ENCODE measurements at regions not wholly inside any gene's neighbourhood (a gene's known extent, or its start where the extent isn't known, plus 50 kb on each side); places are given as distances from the start of the nearest gene placed in this dataset.

DNA sequence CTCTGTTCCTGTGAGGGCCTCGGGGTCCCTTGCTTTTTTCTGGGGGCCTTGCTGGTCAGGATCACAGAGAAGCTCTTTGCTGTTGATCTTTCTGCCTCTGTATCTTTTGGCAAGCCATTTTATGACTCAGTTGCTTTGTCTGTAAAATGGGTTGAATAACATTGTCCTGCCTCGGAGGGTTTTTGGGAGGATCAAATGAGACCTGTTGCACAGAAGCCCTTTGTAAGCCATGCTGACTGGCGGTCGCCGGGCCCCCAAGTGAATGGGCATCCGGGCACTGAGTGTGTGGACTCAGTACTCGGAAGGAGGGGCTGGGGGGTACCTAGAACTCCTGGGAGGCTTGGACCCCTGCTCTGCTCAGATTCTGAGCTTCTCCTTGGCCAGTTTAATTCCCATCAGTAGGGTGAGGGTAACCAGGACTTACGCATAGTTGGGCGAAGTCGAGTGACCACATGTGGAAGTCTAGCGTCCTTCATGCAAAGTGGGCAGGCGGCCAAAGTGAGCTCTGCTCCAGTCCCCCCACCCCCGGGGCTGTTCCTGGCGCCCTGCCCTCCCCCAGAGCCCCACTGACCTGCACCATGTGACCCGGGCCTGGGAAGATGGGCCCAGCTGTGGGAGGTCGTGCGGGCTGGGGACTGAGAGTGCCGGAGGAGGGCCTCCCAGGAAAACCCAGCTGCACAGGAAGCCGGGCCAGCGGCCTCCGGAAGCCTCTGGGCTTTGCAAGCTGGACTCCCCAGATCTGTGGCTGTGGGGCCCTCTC is 284.0 kb downstream of the SEC14L1 start:
- H3K9me3 ChIP-seq, result no peaks in the 10 kb centered on the region
- no peaks in the 10 kb centered on the region for H3K27me3 ChIP-seq (replicated peaks in 1 of 2; ENCODE audit: control insufficient read depth in 2 of 2, extremely low read depth in 1 of 2, insufficient read depth in 2 of 2, low read length in 1 of 2)
- Mint-ChIP-seq H3K36me3 (no peaks in the 10 kb centered on the region), H3K27ac (peak overlapping the region; percentile 52 to 91), H3K4me3 (no peak overlapping the region), H3K27me3 (no peaks in the 10 kb centered on the region), H3K4me1 (peaks cover 75 to 85% (median 81%) of the 10 kb centered on the region in 3 donors), H3K9me3 (no peaks in the 10 kb centered on the region)
- ChIA-PET POLR2A (interaction anchor here in 1 of 2 donors (0.6 kb wide), 1 partner anchor 283 kb away, joined by 13 read pairs; no protein-coding TSS in a partner anchor), CTCF (no interaction called here)
- H3K36me3 ChIP-seq (ENCODE audit: control insufficient read depth in 2 of 2, extremely low read depth in 1 of 2, insufficient read depth in 1 of 2, low read length in 1 of 2), result peaks cover 17 to 21% of the 10 kb centered on the region in 2 donors
- ATAC-seq (replicated peaks in 1 of 4), result no peak
- H3K4me1 ChIP-seq (ENCODE audit: control insufficient read depth in 1 of 2, extremely low read depth in 1 of 2, insufficient read depth in 2 of 2, low read length in 2 of 2), result peaks cover 49 to 96% of the 10 kb centered on the region in 2 experiments
- peak overlapping the region in 1 of 2 donors; percentile 27 for H3K4me3 ChIP-seq (ENCODE audit: control insufficient read depth in 1 of 2, extremely low read depth in 1 of 2, low read length in 1 of 2)
- 57% methylated on average over 11 of the region's 21 CpGs for WGBS (ENCODE audit: insufficient coverage)
- no peak for DNase-seq
- peak overlapping the region; percentile 38 for H3K27ac ChIP-seq (ENCODE audit: low read length)

DNA sequence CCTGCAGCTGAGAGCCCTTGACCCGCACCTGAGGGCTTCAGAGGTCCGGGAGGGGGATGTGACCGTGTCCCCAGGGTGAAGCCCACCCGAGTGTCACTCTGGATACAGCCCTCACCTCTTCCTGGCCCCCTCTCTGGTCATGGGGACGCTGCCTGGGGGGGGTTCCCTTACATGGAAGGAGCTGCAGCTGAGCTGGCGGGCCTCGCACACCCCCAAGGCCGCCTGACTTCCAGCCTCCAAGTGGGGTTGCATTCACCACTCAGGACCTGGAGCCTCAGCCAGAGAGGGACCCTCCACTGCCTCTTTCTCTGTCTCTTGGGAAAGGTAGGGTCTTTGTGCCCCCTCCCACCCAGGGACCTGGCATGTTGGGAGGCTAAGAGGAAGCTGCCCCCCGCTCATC is 284.6 kb downstream of the SEC14L1 start:
- Histone ChIP-seq H3K9me3 (no peaks in the 10 kb centered on the region), H3K4me1 (ENCODE audit: control insufficient read depth in 1 of 2, extremely low read depth in 1 of 2, insufficient read depth in 2 of 2, low read length in 2 of 2) (peaks cover 45 to 96% of the 10 kb centered on the region in 2 experiments), H3K27ac (ENCODE audit: low read length) (peak overlapping the region; percentile 38), H3K27me3 (replicated peaks in 1 of 2; ENCODE audit: control insufficient read depth in 2 of 2, extremely low read depth in 1 of 2, insufficient read depth in 2 of 2, low read length in 1 of 2) (no peaks in the 10 kb centered on the region), H3K4me3 (ENCODE audit: control insufficient read depth in 1 of 2, extremely low read depth in 1 of 2, low read length in 1 of 2) (peak overlapping the region in 1 of 2 donors; percentile 27), H3K36me3 (ENCODE audit: control insufficient read depth in 2 of 2, extremely low read depth in 1 of 2, insufficient read depth in 1 of 2, low read length in 1 of 2) (peaks cover 17 to 21% of the 10 kb centered on the region in 2 donors)
- peaks cover 75 to 85% (median 81%) of the 10 kb centered on the region in 3 donors for H3K4me1 Mint-ChIP-seq
- DNase-seq, result no peak
- no peaks in the 10 kb centered on the region for H3K36me3 Mint-ChIP-seq
- H3K9me3 Mint-ChIP-seq, result no peaks in the 10 kb centered on the region
- peak overlapping the region in 1 of 3 donors; percentile 20 for H3K4me3 Mint-ChIP-seq
- peak overlapping the region; percentile 57 to 91 for H3K27ac Mint-ChIP-seq
- no peak for ATAC-seq (replicated peaks in 1 of 4)
- ChIA-PET CTCF (interaction anchor here in 1 of 2 donors (0.8 kb wide), 1 partner anchor 25 kb away, joined by 4 read pairs; no protein-coding TSS in a partner anchor), POLR2A (no interaction called here)
- H3K27me3 Mint-ChIP-seq, result no peaks in the 10 kb centered on the region
- 62% methylated on average over 3 of the region's 9 CpGs for WGBS (ENCODE audit: insufficient coverage)

DNA sequence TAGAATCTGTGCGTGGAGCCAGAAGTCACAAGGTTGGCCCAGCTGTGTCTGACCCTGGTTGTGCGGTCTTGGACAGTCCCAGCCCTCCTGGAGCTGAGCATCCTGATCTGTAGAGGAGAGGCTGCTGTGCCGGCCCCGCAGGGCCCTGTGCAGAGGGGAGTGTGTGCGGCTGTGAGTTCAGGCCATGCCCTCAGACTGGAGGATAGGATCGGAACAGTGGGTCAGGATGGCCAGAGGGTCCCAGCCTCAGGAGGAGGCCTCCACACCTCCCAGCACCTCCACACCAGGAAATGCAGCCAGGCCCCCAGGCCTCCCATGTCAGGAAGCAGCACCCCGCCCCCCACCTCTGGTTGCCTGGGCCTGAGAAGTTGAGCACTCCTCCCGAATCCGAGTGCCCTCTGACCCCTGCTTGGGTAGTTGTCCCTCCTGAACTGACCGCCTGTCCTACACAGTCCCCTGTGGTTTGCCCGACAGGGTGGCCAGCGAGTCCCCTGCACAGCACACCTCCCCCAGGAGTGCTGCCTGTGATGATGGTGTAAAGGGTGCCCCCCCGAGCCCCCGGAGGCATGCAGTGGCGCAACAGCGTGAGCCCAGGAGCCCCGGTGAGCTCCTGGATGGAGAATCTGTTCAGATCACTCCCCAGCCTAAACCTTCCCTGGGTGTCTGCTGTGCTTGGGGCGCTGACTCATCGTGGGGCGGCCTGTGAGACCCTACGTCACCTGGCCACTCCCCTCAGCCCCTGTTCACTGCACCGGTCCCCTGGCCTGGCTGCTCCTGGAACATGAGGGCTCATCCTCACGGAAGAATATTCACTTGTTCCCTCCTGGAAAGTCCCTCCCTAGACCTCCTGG is 285.2 kb downstream of the SEC14L1 start:
- peaks cover 17 to 22% of the 10 kb centered on the region in 2 donors for H3K36me3 ChIP-seq (ENCODE audit: control insufficient read depth in 2 of 2, extremely low read depth in 1 of 2, insufficient read depth in 1 of 2, low read length in 1 of 2)
- peak in 16 of 35 experiments; percentile 26 to 78 (median 48) for DNase-seq
- no peaks in the 10 kb centered on the region for H3K9me3 ChIP-seq
- H3K9me3 Mint-ChIP-seq, result no peaks in the 10 kb centered on the region
- H3K27me3 Mint-ChIP-seq, result no peaks in the 10 kb centered on the region
- WGBS (ENCODE audit: insufficient coverage), result 77% methylated on average over 14 of the region's 23 CpGs
- H3K27me3 ChIP-seq (replicated peaks in 1 of 2; ENCODE audit: control insufficient read depth in 2 of 2, extremely low read depth in 1 of 2, insufficient read depth in 2 of 2, low read length in 1 of 2), result no peaks in the 10 kb centered on the region
- H3K4me1 Mint-ChIP-seq, result peaks cover 75 to 85% (median 81%) of the 10 kb centered on the region in 3 donors
- peaks cover 42 to 96% of the 10 kb centered on the region in 2 experiments for H3K4me1 ChIP-seq (ENCODE audit: control insufficient read depth in 1 of 2, extremely low read depth in 1 of 2, insufficient read depth in 2 of 2, low read length in 2 of 2)
- peak overlapping the region in 2 of 3 donors; percentile 20 to 47 for H3K4me3 Mint-ChIP-seq
- ChIA-PET POLR2A (no interaction called here), CTCF (interaction anchor here in 1 of 2 donors (0.8 kb wide), 1 partner anchor 26 kb away, joined by 4 read pairs; no protein-coding TSS in a partner anchor)
- ATAC-seq (replicated peaks in 1 of 4), result peak; percentile 32 to 81 (median 35)
- H3K36me3 Mint-ChIP-seq, result no peaks in the 10 kb centered on the region
- H3K4me3 ChIP-seq (ENCODE audit: control insufficient read depth in 1 of 2, extremely low read depth in 1 of 2, low read length in 1 of 2), result peak overlapping the region in 1 of 2 donors; percentile 27
- peak overlapping the region; percentile 84 to 91 for H3K27ac Mint-ChIP-seq
- peak overlapping the region; percentile 38 for H3K27ac ChIP-seq (ENCODE audit: low read length)

DNA sequence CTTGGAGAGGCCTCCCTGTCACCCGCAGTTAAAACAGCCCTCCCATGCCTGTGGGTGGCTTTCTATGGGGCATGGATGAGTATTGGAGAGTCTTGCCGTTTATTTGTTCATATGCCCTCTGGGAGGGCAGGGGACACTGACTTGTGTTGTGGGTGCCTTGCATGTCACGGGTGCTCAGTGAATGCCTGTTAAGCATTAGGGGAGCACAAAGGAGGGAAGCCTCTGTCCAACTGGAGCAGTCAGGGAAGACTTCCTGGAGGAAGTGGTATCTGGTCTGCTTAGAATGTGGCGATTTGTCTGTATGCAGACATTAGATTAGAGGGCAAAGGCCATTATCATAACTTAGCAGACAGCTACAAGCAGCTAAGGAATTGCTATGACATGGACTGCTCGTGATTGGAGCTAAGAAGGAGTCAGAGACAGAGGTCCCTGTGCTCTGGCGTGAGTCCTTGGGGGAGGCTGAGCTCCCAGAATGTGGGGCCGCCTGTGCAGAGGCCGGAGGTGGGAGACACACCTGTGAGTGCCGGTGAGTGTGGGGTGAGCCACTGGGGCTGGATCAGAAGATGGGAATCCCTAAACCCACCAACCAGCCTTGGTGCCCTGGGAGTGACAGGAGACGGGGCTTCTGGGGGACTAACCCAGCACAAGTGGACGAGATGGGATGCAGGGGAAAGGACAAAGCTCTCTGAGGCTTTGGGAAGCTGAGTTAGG is 286.1 kb downstream of the SEC14L1 start:
- H3K36me3 ChIP-seq (ENCODE audit: control insufficient read depth in 2 of 2, extremely low read depth in 1 of 2, insufficient read depth in 1 of 2, low read length in 1 of 2), result peaks cover 17 to 24% of the 10 kb centered on the region in 2 donors
- CTCF ChIA-PET, result interaction anchor here in 1 of 2 donors (0.9 kb wide), 1 partner anchor 14 kb away, joined by 4 read pairs; no protein-coding TSS in a partner anchor
- no peak overlapping the region for H3K4me3 ChIP-seq (ENCODE audit: control insufficient read depth in 1 of 2, extremely low read depth in 1 of 2, low read length in 1 of 2)
- POLR2A ChIA-PET, result interaction anchor here in 1 of 2 donors (0.5 to 0.6 kb wide), 2 partner anchors 11 to 15 kb away, joined by 5 read pairs; no protein-coding TSS in a partner anchor
- no peaks in the 10 kb centered on the region for H3K9me3 Mint-ChIP-seq
- H3K4me3 Mint-ChIP-seq, result peak overlapping the region; percentile 10 to 47 (median 20)
- peak overlapping the region; percentile 31 for H3K27ac ChIP-seq (ENCODE audit: low read length)
- H3K36me3 Mint-ChIP-seq, result no peaks in the 10 kb centered on the region
- peaks cover 35 to 96% of the 10 kb centered on the region in 2 experiments for H3K4me1 ChIP-seq (ENCODE audit: control insufficient read depth in 1 of 2, extremely low read depth in 1 of 2, insufficient read depth in 2 of 2, low read length in 2 of 2)
- peak overlapping the region; percentile 84 to 91 for H3K27ac Mint-ChIP-seq
- H3K9me3 ChIP-seq, result no peaks in the 10 kb centered on the region
- H3K27me3 Mint-ChIP-seq, result no peaks in the 10 kb centered on the region
- H3K27me3 ChIP-seq (replicated peaks in 1 of 2; ENCODE audit: control insufficient read depth in 2 of 2, extremely low read depth in 1 of 2, insufficient read depth in 2 of 2, low read length in 1 of 2), result no peaks in the 10 kb centered on the region
- DNase-seq (no peak), ATAC-seq (replicated peaks in 1 of 4) (peak in 1 of 4 experiments; percentile 15)
- peaks cover 74 to 85% (median 81%) of the 10 kb centered on the region in 3 donors for H3K4me1 Mint-ChIP-seq
- 80% methylated on average over 1 of the region's 11 CpGs for WGBS (ENCODE audit: insufficient coverage)

DNA sequence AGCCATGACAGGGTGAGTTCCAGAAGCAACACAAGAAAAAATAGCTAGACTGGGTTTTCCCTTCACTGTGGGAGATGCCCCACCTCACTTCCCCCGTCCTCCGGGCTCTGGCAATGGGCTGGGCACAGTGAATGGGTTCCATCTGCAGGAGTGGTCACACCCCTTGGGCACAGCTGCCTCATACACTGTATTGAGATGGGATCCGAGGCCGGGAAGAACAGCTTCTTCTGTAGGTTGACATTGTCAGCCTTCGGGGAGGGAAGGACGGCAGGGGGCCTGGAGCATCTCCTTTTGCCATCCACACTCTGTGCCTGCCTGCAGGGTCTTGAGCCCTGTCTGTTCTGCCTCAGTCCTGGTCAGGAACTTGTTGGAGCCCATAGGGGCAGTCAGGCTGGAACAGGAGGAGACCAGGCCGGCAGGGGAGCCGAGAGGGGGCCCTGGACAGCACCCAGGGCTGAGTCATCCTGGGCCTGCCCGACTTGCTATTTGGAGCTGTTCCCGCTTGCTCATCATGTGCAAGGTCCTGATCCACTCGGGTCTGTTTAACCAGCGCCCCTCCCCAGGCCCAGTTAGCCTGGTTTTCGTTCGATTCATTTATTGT is 286.7 kb downstream of the SEC14L1 start:
- peaks cover 17 to 27% of the 10 kb centered on the region in 2 donors for H3K36me3 ChIP-seq (ENCODE audit: control insufficient read depth in 2 of 2, extremely low read depth in 1 of 2, insufficient read depth in 1 of 2, low read length in 1 of 2)
- 83% methylated on average over 12 of the region's 14 CpGs for WGBS (ENCODE audit: insufficient coverage)
- ChIA-PET CTCF (interaction anchor here in 1 of 2 donors (0.9 kb wide), 1 partner anchor 14 kb away, joined by 4 read pairs; no protein-coding TSS in a partner anchor), POLR2A (interaction anchor here in 1 of 2 donors (0.6 kb wide), 1 partner anchor 16 kb away, joined by 5 read pairs; no protein-coding TSS in a partner anchor)
- Mint-ChIP-seq H3K4me1 (peaks cover 77 to 88% (median 86%) of the 10 kb centered on the region in 3 donors), H3K36me3 (no peaks in the 10 kb centered on the region), H3K9me3 (no peaks in the 10 kb centered on the region), H3K27ac (peak overlapping the region; percentile 88 to 91), H3K4me3 (peak overlapping the region in 1 of 3 donors; percentile 55), H3K27me3 (no peaks in the 10 kb centered on the region)
- no peaks in the 10 kb centered on the region for H3K9me3 ChIP-seq
- H3K4me1 ChIP-seq (ENCODE audit: control insufficient read depth in 1 of 2, extremely low read depth in 1 of 2, insufficient read depth in 2 of 2, low read length in 2 of 2), result peaks cover 41 to 96% of the 10 kb centered on the region in 2 experiments
- DNase-seq, result peak in 1 of 35 experiments; percentile 27
- H3K4me3 ChIP-seq (ENCODE audit: control insufficient read depth in 1 of 2, extremely low read depth in 1 of 2, low read length in 1 of 2), result no peak overlapping the region
- H3K27ac ChIP-seq (ENCODE audit: low read length), result no peak overlapping the region
- H3K27me3 ChIP-seq (replicated peaks in 1 of 2; ENCODE audit: control insufficient read depth in 2 of 2, extremely low read depth in 1 of 2, insufficient read depth in 2 of 2, low read length in 1 of 2), result no peaks in the 10 kb centered on the region
- ATAC-seq (replicated peaks in 1 of 4), result no peak
